ENCODE measurements at regions not wholly inside any gene's neighbourhood (a gene's known extent, or its start where the extent isn't known, plus 50 kb on each side); places are given as distances from the start of the nearest gene placed in this dataset.

GRCh38 chr4:35800669-35801068 is 443.6 kb downstream of the ARAP2 start:
- TF ChIP-seq POLR2A (IDR thresholded peaks at IDR 0.05) (no peak), POLR2AphosphoS5 (IDR thresholded peaks at IDR 0.05) (no peak), CTCF (IDR thresholded peaks at IDR 0.05) (no peak)
- intact Hi-C loops (cut with DNase I) = no loop called here

GRCh38 chr4:35802644-35803043 is 441.7 kb downstream of the ARAP2 start:
- Histone ChIP-seq H3K27ac (no peak overlapping the region), H3K36me3 (no peaks in the 10 kb centered on the region), H3K4me1 (replicated peaks) (no peaks in the 10 kb centered on the region), H3K4me3 (no peak overlapping the region), H3K27me3 (replicated peaks; ENCODE audit: insufficient read depth) (no peaks in the 10 kb centered on the region), H3K9me3 (no peaks in the 10 kb centered on the region)
- DNase-seq (ENCODE audit: low spot score) = no peak
- intact Hi-C loops (cut with DNase I) = no loop called here
- WGBS = 97% methylated on average over 2 of the region's 2 CpGs
- TF ChIP-seq CTCF (IDR thresholded peaks at IDR 0.05) (no peak), POLR2AphosphoS5 (IDR thresholded peaks at IDR 0.05) (no peak), POLR2A (IDR thresholded peaks at IDR 0.05) (no peak)

More at GRCh38 chr4:35800669-35801068, 443.6 kb downstream of the ARAP2 start:
- WGBS = 93% methylated on average over 3 of the region's 5 CpGs
- Histone ChIP-seq H3K27ac (no peak overlapping the region), H3K4me1 (replicated peaks) (no peaks in the 10 kb centered on the region), H3K36me3 (no peaks in the 10 kb centered on the region), H3K4me3 (no peak overlapping the region), H3K27me3 (replicated peaks; ENCODE audit: insufficient read depth) (no peaks in the 10 kb centered on the region), H3K9me3 (no peaks in the 10 kb centered on the region)
- no peak for DNase-seq (ENCODE audit: low spot score)

- H3K27ac ChIP-seq = no peak overlapping the region
- no peaks in the 10 kb centered on the region for H3K36me3 ChIP-seq
- intact Hi-C loops (cut with DNase I) = no loop called here
- TF ChIP-seq POLR2A (IDR thresholded peaks at IDR 0.05) (no peak), POLR2AphosphoS5 (IDR thresholded peaks at IDR 0.05) (no peak), CTCF (IDR thresholded peaks at IDR 0.05) (no peak)
- H3K4me1 ChIP-seq (replicated peaks) = no peaks in the 10 kb centered on the region
- no peak overlapping the region for H3K4me3 ChIP-seq
- WGBS = 84% methylated on average over 4 of the region's 4 CpGs
- no peak for DNase-seq (ENCODE audit: low spot score)
- no peaks in the 10 kb centered on the region for H3K27me3 ChIP-seq (replicated peaks; ENCODE audit: insufficient read depth)
- no peaks in the 10 kb centered on the region for H3K9me3 ChIP-seq
These were observed 425.8 kb downstream of the ARAP2 start for GRCh38 chr4:35818520-35818919.

- no peak for TF ChIP-seq CTCF (IDR thresholded peaks at IDR 0.05)
- TF ChIP-seq POLR2A (IDR thresholded peaks at IDR 0.05) = no peak
- TF ChIP-seq POLR2AphosphoS5 (IDR thresholded peaks at IDR 0.05) = no peak
- no peak for DNase-seq (ENCODE audit: low spot score)
- Histone ChIP-seq H3K9me3 (no peaks in the 10 kb centered on the region), H3K4me3 (no peak overlapping the region), H3K27ac (no peak overlapping the region), H3K36me3 (no peaks in the 10 kb centered on the region), H3K4me1 (replicated peaks) (no peaks in the 10 kb centered on the region), H3K27me3 (replicated peaks; ENCODE audit: insufficient read depth) (no peaks in the 10 kb centered on the region)
- intact Hi-C loops (cut with DNase I) = no loop called here
- WGBS = 27% methylated on average over 1 of the region's 1 CpG
These were observed 424.3 kb downstream of the ARAP2 start for GRCh38 chr4:35820003-35820402.

- Histone ChIP-seq H3K36me3 (no peaks in the 10 kb centered on the region), H3K4me1 (replicated peaks) (no peaks in the 10 kb centered on the region), H3K4me3 (no peak overlapping the region), H3K27me3 (replicated peaks; ENCODE audit: insufficient read depth) (no peaks in the 10 kb centered on the region), H3K27ac (no peak overlapping the region), H3K9me3 (no peaks in the 10 kb centered on the region)
- TF ChIP-seq POLR2A (IDR thresholded peaks at IDR 0.05) (no peak), POLR2AphosphoS5 (IDR thresholded peaks at IDR 0.05) (no peak)
- no peak for DNase-seq (ENCODE audit: low spot score)
- WGBS = 84% methylated on average over 8 of the region's 8 CpGs
- intact Hi-C loops (cut with DNase I) = no loop called here
These were observed 420.1 kb downstream of the ARAP2 start for GRCh38 chr4:35824231-35824630.
